HEK293T (cell line): ENCODE measurements at regions not wholly inside any gene's neighbourhood (a gene's known extent, or its start where the extent isn't known, plus 50 kb on each side); places are given as distances from the start of the nearest gene placed in this dataset.

Source experiments
- ARNT ChIP-seq: fragments of 450-650 bp; IDR thresholded peaks from 2 replicates; pipeline ENCODE4 v1.6.1; 2017; ENCODE audit warnings: mild to moderate bottlenecking
- FOXA1 ChIP-seq: fragments of 450-650 bp; IDR thresholded peaks from 2 replicates; pipeline ENCODE4 v1.6.1; 2016; ENCODE audit warnings: mild to moderate bottlenecking
- FOXM1 ChIP-seq: fragments of 450-650 bp; IDR thresholded peaks from 2 replicates; pipeline ENCODE4 v1.6.1; 2017; ENCODE audit warnings: mild to moderate bottlenecking, borderline replicate concordance
- L3MBTL2 ChIP-seq: fragments of 450-650 bp; conservative IDR thresholded peaks from 2 replicates; pipeline ENCODE4 v1.6.1; 2016; ENCODE audit warnings: mild to moderate bottlenecking
- SUZ12 ChIP-seq: fragments of 450-650 bp; IDR thresholded peaks from 2 replicates; pipeline ENCODE4 v1.6.1; 2016; ENCODE audit warnings: mild to moderate bottlenecking
- TF ChIP-seq, protein P1 (sequence below): fragments of 450-650 bp; IDR thresholded peaks from 2 replicates; pipeline ENCODE4 v1.6.1; 2016

DNA sequence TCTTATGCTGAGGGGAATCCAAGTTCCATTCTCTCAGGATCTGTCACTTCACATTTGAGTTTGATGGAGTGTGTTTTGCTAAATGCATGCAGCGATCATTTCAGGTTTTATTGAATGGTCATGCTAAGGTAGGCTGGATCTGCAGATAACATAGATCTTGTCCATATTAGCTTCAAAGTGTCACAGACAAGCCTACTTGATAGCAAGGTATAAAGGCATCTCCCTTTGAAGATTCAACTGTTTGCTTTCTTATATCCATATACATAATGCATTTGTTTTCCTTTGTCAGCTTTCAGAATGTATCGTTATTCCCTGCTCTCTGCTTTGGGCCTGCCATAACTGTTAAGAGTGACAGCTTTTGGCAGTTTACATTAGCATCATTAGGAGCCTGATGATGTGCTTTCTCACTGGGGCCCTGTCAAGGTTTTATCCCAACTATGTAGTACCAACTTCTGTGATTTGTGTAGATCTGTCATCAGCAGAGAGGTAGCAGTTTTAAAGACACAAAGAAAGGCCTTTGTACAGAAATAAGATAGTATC lies 604.3 kb upstream of the CDH7 start:
- no peak for TF ChIP-seq ARNT
- TF ChIP-seq FOXM1 = no peak
- TF ChIP-seq FOXA1 = no peak
- TF ChIP-seq, protein P1, sequence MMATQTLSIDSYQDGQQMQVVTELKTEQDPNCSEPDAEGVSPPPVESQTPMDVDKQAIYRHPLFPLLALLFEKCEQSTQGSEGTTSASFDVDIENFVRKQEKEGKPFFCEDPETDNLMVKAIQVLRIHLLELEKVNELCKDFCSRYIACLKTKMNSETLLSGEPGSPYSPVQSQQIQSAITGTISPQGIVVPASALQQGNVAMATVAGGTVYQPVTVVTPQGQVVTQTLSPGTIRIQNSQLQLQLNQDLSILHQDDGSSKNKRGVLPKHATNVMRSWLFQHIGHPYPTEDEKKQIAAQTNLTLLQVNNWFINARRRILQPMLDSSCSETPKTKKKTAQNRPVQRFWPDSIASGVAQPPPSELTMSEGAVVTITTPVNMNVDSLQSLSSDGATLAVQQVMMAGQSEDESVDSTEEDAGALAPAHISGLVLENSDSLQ = no peak
- no peak for TF ChIP-seq SUZ12
- TF ChIP-seq L3MBTL2 = no peak
